WI38 (cell line): ENCODE measurements at regions not wholly inside any gene's neighbourhood (a gene's known extent, or its start where the extent isn't known, plus 50 kb on each side); places are given as distances from the start of the nearest gene placed in this dataset.
"Not testable (repeated sequence)": the region's sequence is repeated elsewhere in the genome, so short reads cannot be mapped to it uniquely, and the experiment has no call there.

ENCODE experiments used
- H3K4me3 ChIP-seq: 2 replicates; pipeline ENCODE4 v1.5.1; 2011; ENCODE audit warnings: low read depth, mild to moderate bottlenecking, control low read depth, low read length
- CTCF ChIP-seq: IDR thresholded peaks from 2 replicates; pipeline ENCODE4 v1.5.1; 2012; ENCODE audit warnings: low read depth, mild to moderate bottlenecking, control low read depth, low read length

- no peak for TF ChIP-seq CTCF
- H3K4me3 ChIP-seq: no peak overlapping the region
Measured at GRCh38 chr3:72655131-72655551, 193.1 kb downstream of the SHQ1 start.

GRCh38 chr3:72652395-72652794 lies 195.8 kb downstream of the SHQ1 start:
- no peak for TF ChIP-seq CTCF
- H3K4me3 ChIP-seq: no peak overlapping the region

- no peak overlapping the region for H3K4me3 ChIP-seq
- TF ChIP-seq CTCF: no peak
Measured at GRCh38 chr3:72651498-72651897, 196.7 kb downstream of the SHQ1 start.

GRCh38 chr3:72646263-72646662 lies 202.0 kb downstream of the SHQ1 start:
- no peak overlapping the region for H3K4me3 ChIP-seq
- no peak for TF ChIP-seq CTCF

- H3K4me3 ChIP-seq: not testable (repeated sequence)
Measured at GRCh38 chr3:72643635-72644034, 204.6 kb downstream of the SHQ1 start.

GRCh38 chr3:72641684-72642083 lies 206.6 kb downstream of the SHQ1 start:
- TF ChIP-seq CTCF: no peak

GRCh38 chr3:72641072-72641471 lies 207.2 kb downstream of the SHQ1 start:
- H3K4me3 ChIP-seq: no peak overlapping the region
- no peak for TF ChIP-seq CTCF

More at GRCh38 chr3:72641684-72642083, 206.6 kb downstream of the SHQ1 start:
- H3K4me3 ChIP-seq: no peak overlapping the region

GRCh38 chr3:72636969-72637597 lies 211.2 kb downstream of the SHQ1 start:
- TF ChIP-seq CTCF: no peak
- no peak overlapping the region for H3K4me3 ChIP-seq
